Hepatic stellate cell (primary cell): ENCODE measurements at regions not wholly inside any gene's neighbourhood (a gene's known extent, or its start where the extent isn't known, plus 50 kb on each side); places are given as distances from the start of the nearest gene placed in this dataset.

Experiments used
- DNase-seq: peaks from one replicate; pipeline ENCODE4 v3.0.0; 2011; ENCODE audit warnings: low spot score

DNA sequence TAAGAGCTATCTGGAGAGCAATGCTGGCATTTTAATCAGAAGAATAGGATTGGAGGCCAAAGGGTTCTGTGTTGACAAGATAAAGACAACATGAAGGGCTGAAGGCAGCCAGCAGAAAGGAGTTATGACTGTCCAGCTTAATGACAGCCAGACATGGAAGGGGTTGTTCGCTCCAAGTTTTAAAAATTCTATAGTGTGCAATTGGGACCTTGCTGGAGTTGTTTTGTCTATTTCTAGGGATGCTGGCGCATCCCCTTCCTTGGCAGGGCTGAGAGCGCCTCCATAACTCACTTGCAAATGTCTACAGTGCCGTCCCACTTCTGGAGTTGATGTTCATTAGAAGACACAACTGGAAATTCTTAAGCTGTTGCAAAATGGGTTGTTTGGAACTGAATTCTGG lies 200.7 kb downstream of the TLE3 start:
- no peak for DNase-seq

DNA sequence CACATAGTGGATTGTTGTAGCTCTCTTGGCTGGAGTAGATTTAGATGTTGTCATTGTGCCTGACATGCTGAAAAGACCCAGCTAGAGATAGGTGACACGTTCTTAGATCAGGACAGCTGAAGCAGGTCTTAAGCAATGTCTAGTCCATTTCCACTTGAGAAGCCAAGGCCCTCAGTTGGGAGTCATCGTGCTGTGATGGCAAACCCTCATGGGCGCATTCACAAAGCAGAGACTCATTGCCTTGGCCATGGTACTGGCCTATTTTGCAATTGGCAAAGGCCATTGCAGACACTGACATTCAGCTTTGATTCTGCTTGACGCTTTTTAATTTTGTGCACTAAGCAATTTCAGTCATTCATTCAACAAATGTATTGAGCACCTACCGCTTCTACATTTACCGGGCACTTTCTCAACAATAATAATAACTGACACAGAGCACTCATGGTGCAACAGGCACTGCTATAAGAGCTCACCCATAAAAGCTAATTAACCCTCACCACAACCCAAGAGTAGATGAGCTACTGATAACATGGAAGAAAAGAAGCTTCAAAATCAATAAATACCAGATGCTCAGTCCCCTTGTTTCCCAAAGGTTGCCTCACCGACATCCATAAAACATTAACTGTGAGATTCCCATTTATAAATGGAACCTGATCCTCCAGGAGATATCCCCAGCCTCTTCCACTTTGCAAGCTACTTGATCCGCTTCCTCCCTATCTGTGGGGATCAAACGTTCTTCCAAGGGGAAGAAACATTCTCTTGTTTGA lies 200.1 kb downstream of the TLE3 start:
- no peak for DNase-seq

DNA sequence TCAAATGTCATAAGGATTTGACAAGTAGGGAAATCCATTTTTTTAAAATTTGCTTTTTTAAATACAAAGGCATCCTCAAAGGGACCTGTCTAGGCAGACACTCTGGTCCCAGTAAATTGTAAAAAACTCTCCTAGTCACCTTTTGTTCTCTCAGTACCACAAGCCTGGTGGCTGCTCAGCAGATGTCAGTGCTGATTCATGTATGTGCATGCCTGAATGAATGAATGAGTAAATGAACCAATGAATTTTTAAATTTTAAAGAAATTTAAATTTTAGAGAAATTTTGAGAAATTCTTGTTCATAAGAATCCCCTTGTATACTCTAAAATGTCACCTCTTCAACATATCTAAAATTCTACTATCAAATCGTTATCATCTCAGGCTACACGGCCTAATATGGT lies 199.5 kb downstream of the TLE3 start:
- DNase-seq, result no peak

DNA sequence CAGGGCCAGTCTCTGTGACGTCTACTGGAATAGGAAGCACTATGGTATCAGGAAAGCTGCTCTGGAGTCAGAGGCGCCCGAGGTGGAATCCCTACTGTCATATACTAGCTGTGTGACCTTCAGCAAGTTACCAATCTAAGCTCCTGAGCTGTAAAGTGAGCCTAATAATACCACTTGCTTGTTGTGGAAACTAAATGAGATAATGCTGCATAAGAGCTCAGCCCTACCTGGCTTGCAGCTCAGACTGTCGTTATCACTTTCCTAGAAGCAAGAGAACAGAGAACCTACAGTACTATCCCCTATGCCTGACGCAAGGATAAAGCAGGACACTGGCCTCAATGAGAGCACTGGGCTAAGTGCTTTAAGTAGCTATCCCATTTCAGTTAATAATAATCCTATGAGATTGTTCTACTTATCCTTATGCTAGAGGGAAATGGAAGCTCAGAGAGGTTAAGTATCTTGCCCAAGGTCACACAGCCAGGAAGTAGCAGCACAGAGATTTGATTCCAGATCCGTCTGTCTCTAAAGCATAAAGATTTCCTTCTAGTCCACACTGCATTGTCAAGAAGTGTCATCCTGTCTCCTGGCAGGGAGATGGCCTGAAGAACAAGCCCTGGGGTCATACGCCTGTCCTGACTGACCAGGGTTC lies 195.2 kb downstream of the TLE3 start:
- no peak for DNase-seq

DNA sequence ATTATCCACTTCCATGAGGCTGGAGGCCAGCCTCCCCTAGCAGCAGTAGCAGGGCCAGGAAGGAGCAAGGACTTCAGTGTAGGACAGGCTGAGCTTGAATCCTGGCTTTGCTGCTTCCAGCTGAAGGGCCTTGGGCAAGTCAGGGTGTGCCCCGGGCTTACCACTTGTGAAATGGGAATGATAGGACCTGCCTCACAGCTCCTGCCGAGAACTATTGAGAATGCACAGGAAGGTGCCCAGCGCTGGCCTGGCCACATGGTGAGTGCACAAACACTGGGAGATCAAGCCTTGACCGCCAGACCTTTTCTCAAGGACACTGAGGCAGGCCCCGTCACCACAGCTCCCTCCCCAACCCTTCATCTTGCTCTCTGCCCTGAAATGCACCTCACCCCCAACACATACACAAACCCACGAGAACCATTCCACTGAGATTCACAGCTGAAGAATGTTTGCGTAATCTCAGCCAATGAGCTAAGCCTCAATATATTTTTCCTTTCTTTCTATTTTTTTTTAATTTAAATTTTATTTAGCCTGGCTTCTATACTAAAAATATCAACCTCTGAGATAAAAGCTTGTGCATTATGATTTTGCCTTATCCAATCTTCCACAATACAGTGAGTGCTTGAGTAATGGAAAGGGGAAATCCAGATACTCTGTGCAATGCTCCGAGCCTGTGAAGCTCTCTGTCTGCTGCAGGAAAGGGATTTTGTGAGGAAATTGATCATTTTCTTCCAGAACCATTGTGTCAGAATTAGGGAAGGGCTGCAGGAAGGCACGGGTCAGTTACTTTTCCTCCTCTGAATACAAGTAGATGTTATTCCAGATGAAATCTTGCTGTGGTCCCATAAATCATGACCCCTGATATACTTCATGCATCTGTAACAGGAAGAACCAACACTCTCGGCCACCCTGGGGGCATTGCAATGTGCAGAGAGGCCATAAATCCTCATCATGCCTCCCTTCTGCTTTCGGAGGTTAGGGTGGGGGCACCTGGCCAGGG lies 193.9 kb downstream of the TLE3 start:
- DNase-seq, result peak; percentile 24

DNA sequence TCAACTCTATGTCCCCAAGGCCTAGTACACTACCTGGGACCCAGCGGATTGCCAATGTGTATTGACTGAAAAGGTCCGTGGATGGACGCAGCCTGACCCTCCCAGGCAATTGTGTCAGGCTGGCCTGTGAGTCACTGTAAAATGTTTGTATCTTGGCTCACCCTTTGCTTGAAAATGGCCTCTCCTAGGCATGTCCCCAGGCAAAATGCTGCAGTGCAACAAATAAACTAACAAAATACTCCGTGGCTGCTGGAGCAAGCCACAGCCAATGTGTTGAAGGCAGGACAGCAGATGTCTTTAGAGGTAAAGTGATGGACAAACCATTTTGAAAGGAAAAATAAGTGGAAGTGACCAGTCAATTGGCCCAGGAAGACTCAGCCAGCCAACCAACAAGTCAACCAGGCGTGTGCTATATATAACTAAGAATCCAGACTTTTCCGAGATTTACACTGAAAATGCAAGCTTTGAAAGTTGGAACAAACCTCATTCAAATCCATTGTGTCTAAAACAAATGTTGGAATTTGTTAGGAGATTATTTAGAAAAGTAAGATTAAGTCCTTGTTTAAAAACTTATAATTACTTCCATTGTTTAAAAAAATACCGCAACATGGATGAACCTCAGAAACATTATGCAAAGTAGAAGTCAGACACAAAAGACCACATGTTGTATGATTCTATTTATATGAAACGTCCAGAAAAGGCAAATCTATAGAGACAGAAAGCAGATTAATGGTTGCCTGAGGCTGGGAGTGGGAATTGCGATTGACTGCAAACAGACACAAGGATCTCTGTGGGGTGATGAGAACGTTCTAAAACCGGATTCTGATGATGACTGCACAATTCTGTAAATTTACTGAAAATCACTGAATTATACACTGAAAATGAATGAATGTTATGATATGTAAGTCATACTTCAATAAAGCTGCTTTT lies 191.2 kb downstream of the TLE3 start:
- no peak for DNase-seq

DNA sequence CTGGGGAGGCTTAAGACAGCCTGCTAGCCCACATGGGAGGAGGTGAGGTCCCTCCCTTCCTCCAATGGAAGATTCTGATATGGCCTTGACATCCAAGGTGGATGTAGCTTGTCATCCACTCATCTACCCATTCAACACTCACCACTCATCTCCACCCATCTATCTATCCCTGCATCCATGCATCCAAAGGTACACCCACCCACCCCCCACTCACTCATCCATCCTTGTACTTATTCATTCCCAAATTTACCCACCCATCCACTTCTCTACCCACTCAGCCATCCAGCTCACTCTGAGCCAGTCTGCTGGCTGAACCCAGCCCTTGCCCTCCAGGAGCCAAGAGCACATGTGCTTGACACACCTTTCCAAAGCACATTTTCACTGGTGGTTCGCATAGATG lies 189.7 kb downstream of the TLE3 start:
- DNase-seq, result no peak

DNA sequence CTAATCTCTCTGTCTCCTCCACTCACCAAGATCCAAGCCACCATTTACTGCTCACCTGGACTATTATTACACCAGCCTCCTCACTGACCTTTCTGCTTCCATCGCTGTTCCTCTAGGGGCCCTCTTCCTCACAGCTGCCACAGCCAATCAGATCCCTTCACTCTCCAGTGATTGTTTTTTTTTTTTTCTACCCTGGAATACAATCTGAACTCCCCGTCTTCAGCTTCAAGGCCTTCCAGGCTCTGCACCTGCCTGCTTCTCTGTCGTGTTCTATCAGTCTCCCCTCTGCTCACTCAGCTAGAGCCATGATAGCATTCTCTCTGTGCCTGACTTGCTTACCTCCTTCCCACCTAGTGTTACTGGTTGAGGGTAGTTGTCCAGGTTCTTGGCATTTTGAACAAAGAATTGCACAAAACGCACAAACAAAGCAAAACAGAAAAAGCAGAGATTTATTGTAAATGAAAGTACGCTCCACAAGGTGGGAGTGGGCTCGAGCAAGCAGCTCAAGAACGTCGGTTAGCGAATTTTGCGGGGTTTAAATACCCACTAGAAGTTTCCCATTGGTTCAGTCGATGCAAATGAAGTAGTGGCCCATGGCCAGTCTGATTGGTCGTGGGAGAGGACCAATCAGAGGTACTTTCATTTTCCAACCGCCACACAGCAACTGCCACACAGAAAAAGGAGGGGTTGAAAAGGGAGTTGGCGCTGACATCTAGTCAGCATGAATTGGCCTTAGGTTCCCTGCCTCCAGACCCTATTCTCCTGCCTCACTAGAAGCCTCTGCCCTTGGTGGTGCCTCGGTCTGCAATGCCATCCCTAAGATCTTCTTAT lies 188.9 kb downstream of the TLE3 start:
- no peak for DNase-seq

GRCh38 chr15:69909719-69910444 lies 187.8 kb downstream of the TLE3 start:
- peak; percentile 14 for DNase-seq

DNA sequence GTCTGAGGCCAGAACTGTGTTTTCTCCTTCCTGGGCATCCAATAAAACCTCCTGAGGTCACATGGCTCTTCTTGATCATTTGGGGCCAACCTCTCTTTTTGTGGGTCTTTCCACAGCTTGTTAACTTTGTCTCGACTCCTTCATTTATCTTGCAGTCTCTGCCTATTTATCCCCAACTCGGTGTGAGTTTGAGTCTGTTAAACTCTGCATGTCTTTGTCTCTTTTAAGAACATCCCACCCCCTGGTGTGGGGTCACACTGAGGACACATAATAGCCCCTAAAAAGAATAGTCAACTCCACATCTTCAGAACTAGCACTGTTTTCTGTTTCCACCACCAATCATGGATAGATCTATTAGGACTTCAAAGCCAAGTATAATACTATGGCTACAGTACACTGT lies 187.2 kb downstream of the TLE3 start:
- DNase-seq, result no peak

DNA sequence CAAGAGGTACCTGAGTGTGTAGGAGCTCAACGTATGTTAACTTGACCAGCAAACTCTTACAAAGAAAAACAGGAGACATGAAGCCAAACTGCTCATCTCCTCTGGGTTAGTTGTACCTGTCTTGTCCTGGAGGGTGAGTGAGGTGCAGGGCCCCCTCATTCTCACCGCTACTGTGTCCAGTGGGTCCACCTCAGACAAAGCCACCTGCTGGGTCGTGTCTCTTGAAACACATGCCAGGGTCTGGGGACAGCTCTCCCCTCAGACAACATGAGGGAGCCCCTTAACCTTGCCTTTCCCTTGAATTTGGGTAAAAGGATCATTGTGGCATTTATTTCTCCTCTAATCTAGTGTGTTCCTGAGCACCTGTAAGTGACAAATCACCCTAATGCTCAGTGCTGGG lies 185.6 kb downstream of the TLE3 start:
- DNase-seq, result no peak

- no peak for DNase-seq
These were observed 183.7 kb downstream of the TLE3 start for GRCh38 chr15:69914040-69914439.

DNA sequence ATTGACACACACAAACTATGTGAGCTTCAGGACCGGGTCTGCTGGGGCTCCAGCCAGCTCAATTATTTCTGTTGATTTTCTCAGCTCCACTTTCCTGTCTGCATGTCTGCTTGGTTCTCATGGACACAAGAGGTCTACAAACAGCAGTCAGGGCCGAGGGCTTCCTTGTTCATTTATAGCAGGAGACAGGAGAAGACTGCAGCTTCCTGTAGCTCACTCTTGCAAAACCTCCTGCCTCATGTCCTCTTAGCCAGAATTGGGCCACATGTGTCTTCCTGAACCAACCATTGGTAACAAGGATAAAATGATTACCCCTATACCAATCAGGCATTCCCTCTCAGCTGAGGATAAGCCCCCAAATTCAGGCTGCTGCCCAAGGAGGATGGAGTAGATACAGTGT lies 182.8 kb downstream of the TLE3 start:
- DNase-seq, result no peak

- DNase-seq, result no peak
These were observed 181.4 kb downstream of the TLE3 start for GRCh38 chr15:69916169-69916785.

DNA sequence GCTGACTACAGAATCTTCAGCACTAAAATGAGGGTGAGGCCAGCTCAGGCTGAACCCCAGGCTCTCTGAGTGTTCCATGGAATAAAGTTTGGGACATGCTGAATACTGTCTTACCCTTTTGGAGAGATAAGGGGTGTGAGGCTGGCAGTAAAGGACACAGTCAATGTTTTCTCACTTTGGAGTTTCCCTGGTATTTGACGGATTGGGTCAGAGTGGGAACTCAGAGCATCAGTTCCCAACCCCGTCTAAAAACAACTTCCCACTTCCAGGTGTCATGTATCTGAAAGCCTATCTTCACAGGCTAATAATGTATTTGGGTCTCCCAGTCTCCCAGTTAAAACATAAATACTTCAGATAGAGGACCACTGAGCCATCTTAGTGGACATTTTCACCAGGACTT lies 180.7 kb downstream of the TLE3 start:
- DNase-seq, result no peak

- DNase-seq, result no peak
These were observed 177.9 kb downstream of the TLE3 start for GRCh38 chr15:69919816-69920215.

DNA sequence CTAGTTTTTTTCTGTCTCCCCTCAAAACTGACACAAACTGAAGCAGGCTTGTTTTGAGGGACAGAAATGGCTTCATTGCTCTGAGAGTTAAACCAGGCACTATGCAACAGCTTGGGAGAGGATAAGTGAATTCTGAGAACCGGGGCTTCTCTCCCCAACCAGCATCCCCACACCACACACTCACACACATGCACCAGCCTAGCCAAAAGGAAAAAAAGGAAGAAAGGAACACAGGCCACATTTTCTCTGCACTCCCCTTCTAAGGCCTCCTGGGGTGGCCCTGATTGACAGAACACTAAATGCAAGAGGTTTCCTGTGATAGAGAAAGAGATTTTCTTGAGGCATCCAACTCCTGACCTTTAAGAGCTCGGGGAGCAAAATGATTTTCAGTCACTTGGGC lies 177.5 kb downstream of the TLE3 start:
- no peak for DNase-seq

DNA sequence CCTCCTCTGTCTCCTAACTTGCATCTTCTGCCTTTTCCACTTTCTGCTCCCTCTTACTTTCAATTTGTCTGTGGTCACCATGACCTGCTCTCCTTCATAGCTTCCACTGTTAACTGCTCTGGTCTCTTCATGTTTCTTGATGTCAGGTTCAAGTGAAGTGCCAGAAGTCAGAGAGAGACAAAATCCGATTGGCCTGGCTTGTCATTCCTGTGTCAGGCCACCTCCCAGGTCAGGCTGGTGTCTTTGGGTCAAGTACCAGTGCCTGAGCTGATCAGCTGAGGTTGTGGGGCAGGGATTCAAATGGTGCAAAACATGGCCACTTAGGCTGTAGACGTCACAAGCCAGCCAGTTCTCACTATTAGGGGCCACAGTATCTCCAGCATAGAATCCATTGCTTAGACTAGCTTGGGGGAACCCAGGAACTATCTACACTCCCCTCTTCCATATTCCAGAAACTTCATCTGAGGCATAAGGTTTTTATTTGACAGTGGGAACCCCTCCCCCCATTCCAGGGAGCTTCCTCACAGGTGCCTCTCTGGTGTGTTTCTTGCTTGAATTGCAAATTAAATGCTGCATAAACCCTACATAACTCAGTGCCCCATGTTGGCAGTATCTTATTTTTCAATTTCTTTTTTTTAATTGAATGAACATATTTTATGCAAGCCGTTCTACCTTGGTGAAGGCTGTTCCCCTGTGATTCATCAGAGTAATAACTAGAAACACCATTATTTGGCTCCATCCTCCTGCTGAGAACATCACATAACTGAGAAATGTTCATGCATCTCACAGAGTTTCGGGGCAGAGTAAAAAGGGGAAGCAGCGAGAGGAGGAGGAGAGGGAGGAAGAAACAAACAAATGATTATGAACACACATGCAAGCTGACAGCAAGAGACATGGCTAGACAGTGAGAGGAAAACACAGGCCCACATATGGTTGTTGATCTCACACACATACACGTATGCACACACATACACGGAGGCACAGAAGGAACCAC lies 175.8 kb downstream of the TLE3 start:
- DNase-seq, result no peak
